ENCODE measurements at regions not wholly inside any gene's neighbourhood (a gene's known extent, or its start where the extent isn't known, plus 50 kb on each side); places are given as distances from the start of the nearest gene placed in this dataset.

DNA sequence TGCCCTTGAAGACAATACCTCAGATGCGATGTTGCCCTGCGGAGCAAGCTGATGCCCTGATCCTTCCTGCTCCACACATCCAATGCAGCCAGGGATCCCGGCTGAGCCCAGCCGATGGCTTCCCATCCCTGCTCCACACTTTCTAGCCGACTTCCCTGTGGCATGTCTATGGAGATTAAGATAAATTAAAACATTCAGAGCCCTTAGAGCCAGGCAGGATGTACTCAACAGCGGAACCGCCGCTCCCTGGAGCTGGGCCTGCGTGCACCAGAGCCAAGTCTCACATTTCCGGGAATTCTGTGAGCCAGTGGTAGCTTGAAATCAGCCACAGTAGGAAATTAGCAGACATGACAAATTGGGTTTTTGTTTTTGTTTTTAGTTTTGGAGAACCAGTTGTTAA lies 620.6 kb downstream of the GALR1 start:
- Histone ChIP-seq H3K27ac (ENCODE audit: low read depth, low read length, poor library complexity, severe bottlenecking) (no peak overlapping the region), H3K27me3 (replicated peaks; ENCODE audit: insufficient read depth, low read depth, low read length, poor library complexity) (peaks cover 2% of the 10 kb centered on the region), H3K9me3 (ENCODE audit: low read depth, low read length, poor library complexity, severe bottlenecking) (peaks cover 5% of the 10 kb centered on the region), H3K4me1 (ENCODE audit: insufficient read depth, low read length, poor library complexity, severe bottlenecking) (no peaks in the 10 kb centered on the region), H3K4me3 (ENCODE audit: low read depth, low read length, poor library complexity, severe bottlenecking) (no peak overlapping the region), H3K36me3 (ENCODE audit: insufficient read depth, low read length, poor library complexity, severe bottlenecking) (no peaks in the 10 kb centered on the region)
- CTCF ChIA-PET, result no interaction called here
- DNase-seq (ENCODE audit: low spot score), result no peak
- no peak for TF ChIP-seq EZH2 (IDR thresholded peaks at IDR 0.05; ENCODE audit: borderline replicate concordance, low read depth, low read length, poor library complexity, severe bottlenecking)
- BruUV-seq (replicated peaks), result no TSS peak
- POLR2A ChIA-PET (ENCODE audit: low non-redundant PET), result no interaction called here
- intact Hi-C loops (cut with micrococcal nuclease; ENCODE audit: unreplicated experiment), result no loop called here

DNA sequence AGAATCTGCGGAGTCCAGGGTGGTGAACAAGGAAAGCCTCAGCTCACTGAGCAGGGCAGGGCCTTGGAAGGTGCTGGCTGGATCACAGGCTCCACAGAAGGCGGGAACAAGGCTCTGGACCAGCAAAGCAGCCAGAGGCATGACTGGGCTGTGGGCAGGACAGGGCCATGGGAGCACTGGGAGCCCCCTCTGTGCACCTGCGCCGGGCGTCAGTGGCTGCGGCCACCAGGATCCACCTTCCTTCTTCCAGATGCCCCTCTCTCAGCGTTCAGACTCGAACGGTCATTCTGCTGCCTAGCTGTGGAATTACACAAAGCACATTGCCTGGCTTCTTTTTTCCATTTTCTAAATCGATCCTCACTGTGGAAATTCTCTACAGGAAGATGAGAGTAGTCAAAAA lies 621.2 kb downstream of the GALR1 start:
- no peaks in the 10 kb centered on the region for H3K9me3 ChIP-seq (ENCODE audit: low read depth, low read length, poor library complexity, severe bottlenecking)
- CTCF ChIA-PET, result no interaction called here

DNA sequence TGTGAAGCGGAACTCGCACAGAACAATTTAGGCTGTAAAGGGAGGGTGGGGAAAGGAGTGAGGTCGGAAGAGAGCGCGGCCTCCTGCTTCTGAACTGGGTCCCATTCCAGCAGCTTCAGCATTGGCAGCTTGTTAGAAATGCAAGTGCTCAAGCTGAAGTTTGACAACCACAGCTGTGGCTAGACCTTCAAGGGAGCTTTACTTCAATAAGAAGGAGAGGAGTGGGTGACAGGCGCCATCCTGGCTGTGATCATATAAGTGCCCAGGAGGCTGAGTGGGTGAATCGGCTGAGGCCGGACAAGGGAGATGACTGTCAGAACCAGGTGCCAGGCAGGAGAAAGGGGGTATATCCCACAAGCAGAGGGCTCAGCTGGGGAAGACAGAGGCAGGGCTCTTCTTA lies 622.5 kb downstream of the GALR1 start:
- BruUV-seq (replicated peaks), result no TSS peak
- CTCF ChIA-PET, result no interaction called here
- peaks cover 2% of the 10 kb centered on the region for H3K27me3 ChIP-seq (replicated peaks; ENCODE audit: insufficient read depth, low read depth, low read length, poor library complexity)
- H3K9me3 ChIP-seq (ENCODE audit: low read depth, low read length, poor library complexity, severe bottlenecking), result no peaks in the 10 kb centered on the region
- no peak overlapping the region for H3K27ac ChIP-seq (ENCODE audit: low read depth, low read length, poor library complexity, severe bottlenecking)
- TF ChIP-seq, protein P1, sequence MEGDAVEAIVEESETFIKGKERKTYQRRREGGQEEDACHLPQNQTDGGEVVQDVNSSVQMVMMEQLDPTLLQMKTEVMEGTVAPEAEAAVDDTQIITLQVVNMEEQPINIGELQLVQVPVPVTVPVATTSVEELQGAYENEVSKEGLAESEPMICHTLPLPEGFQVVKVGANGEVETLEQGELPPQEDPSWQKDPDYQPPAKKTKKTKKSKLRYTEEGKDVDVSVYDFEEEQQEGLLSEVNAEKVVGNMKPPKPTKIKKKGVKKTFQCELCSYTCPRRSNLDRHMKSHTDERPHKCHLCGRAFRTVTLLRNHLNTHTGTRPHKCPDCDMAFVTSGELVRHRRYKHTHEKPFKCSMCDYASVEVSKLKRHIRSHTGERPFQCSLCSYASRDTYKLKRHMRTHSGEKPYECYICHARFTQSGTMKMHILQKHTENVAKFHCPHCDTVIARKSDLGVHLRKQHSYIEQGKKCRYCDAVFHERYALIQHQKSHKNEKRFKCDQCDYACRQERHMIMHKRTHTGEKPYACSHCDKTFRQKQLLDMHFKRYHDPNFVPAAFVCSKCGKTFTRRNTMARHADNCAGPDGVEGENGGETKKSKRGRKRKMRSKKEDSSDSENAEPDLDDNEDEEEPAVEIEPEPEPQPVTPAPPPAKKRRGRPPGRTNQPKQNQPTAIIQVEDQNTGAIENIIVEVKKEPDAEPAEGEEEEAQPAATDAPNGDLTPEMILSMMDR (conservative IDR thresholded peaks at IDR 0.05; ENCODE audit: low read depth, low read length), result no peak
- no peak for TF ChIP-seq EZH2 (IDR thresholded peaks at IDR 0.05; ENCODE audit: borderline replicate concordance, low read depth, low read length, poor library complexity, severe bottlenecking)
- intact Hi-C loops (cut with micrococcal nuclease; ENCODE audit: unreplicated experiment), result no loop called here
- no peaks in the 10 kb centered on the region for H3K4me1 ChIP-seq (ENCODE audit: insufficient read depth, low read length, poor library complexity, severe bottlenecking)
- no peaks in the 10 kb centered on the region for H3K36me3 ChIP-seq (ENCODE audit: insufficient read depth, low read length, poor library complexity, severe bottlenecking)
- no peak overlapping the region for H3K4me3 ChIP-seq (ENCODE audit: low read depth, low read length, poor library complexity, severe bottlenecking)
- no peak for DNase-seq (ENCODE audit: low spot score)
- POLR2A ChIA-PET (ENCODE audit: low non-redundant PET), result no interaction called here

More for the DNA sequence above, 621.2 kb downstream of the GALR1 start:
- no peak for TF ChIP-seq EZH2 (IDR thresholded peaks at IDR 0.05; ENCODE audit: borderline replicate concordance, low read depth, low read length, poor library complexity, severe bottlenecking)
- intact Hi-C loops (cut with micrococcal nuclease; ENCODE audit: unreplicated experiment), result no loop called here
- H3K36me3 ChIP-seq (ENCODE audit: insufficient read depth, low read length, poor library complexity, severe bottlenecking), result no peaks in the 10 kb centered on the region
- H3K27ac ChIP-seq (ENCODE audit: low read depth, low read length, poor library complexity, severe bottlenecking), result no peak overlapping the region
- peaks cover 2% of the 10 kb centered on the region for H3K27me3 ChIP-seq (replicated peaks; ENCODE audit: insufficient read depth, low read depth, low read length, poor library complexity)
- POLR2A ChIA-PET (ENCODE audit: low non-redundant PET), result no interaction called here
- no peak for DNase-seq (ENCODE audit: low spot score)
- BruUV-seq (replicated peaks), result no TSS peak
- no peaks in the 10 kb centered on the region for H3K4me1 ChIP-seq (ENCODE audit: insufficient read depth, low read length, poor library complexity, severe bottlenecking)
- H3K4me3 ChIP-seq (ENCODE audit: low read depth, low read length, poor library complexity, severe bottlenecking), result no peak overlapping the region

- Histone ChIP-seq H3K4me3 (ENCODE audit: low read depth, low read length, poor library complexity, severe bottlenecking) (no peak overlapping the region), H3K27ac (ENCODE audit: low read depth, low read length, poor library complexity, severe bottlenecking) (no peak overlapping the region), H3K27me3 (replicated peaks; ENCODE audit: insufficient read depth, low read depth, low read length, poor library complexity) (no peaks in the 10 kb centered on the region), H3K9me3 (ENCODE audit: low read depth, low read length, poor library complexity, severe bottlenecking) (peaks cover 3% of the 10 kb centered on the region), H3K4me1 (ENCODE audit: insufficient read depth, low read length, poor library complexity, severe bottlenecking) (no peaks in the 10 kb centered on the region), H3K36me3 (ENCODE audit: insufficient read depth, low read length, poor library complexity, severe bottlenecking) (no peaks in the 10 kb centered on the region)
- no peak for DNase-seq (ENCODE audit: low spot score)
- no TSS peak for BruUV-seq (replicated peaks)
- intact Hi-C loops (cut with micrococcal nuclease; ENCODE audit: unreplicated experiment), result no loop called here
- CTCF ChIA-PET, result no interaction called here
- TF ChIP-seq EZH2 (IDR thresholded peaks at IDR 0.05; ENCODE audit: borderline replicate concordance, low read depth, low read length, poor library complexity, severe bottlenecking), result no peak
- TF ChIP-seq, protein P1 (conservative IDR thresholded peaks at IDR 0.05; ENCODE audit: low read depth, low read length), result no peak
- POLR2A ChIA-PET (ENCODE audit: low non-redundant PET), result no interaction called here
Observed at GRCh38 chr18:77876319-77876865, 626.7 kb downstream of the GALR1 start.
